ENCODE measurements at regions not wholly inside any gene's neighbourhood (a gene's known extent, or its start where the extent isn't known, plus 50 kb on each side); places are given as distances from the start of the nearest gene placed in this dataset.

DNA sequence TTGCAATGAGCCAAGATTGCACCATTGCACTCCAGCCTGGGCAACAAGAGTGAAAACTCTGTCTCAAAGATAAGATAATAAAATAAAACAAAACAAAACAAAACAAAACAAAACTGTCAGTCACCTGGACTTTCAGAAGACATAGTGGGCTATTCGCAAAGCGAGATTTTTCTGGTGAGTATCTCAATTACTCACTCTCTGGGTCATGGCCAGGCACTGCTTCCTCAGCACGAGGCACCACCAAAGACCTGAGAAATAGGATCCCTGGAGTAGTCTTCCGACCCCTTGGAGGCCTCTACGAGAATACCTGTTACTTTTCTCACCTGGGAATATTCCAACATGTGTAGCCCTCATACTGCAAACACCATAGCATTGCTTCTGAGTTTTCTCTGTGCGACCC, 201.7 kb upstream of the ZNF618 start:
- ATAC-seq (no peak), DNase-seq (no peak)
- Histone ChIP-seq H3K27me3 (no peaks in the 10 kb centered on the region), H3K4me1 (no peaks in the 10 kb centered on the region), H3K4me3 (no peak overlapping the region), H3K36me3 (no peaks in the 10 kb centered on the region), H3K27ac (no peak overlapping the region), H3K9me3 (no peaks in the 10 kb centered on the region)
- intact Hi-C loops (cut with DNase I): no loop called here
- no peak for TF ChIP-seq CTCF (IDR thresholded peaks at IDR 0.05)

DNA sequence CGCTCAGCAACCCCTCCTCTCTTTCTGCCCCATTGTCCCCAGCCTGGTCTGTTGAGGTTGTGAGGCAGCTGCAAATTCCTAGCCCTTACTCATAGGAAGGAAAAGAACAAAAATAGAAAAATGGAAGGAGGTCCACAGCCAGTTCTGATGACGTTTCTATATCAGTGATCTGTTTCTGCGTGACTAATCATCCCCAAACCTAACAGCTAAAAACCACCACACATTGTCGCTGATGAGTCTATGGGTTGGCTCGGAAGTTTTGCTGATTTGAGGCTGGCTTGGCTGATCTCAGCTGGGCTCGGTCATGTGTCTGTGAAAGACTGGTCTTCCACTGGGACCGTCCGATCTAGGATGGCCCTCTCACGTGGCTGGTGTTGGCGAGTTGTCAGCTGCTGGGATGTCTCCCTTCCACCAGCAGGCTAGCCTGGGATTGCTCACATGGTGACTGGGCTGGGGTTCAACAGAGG, 200.6 kb upstream of the ZNF618 start:
- intact Hi-C loops (cut with DNase I): no loop called here
- no peak for TF ChIP-seq CTCF (IDR thresholded peaks at IDR 0.05)
- Histone ChIP-seq H3K9me3 (no peaks in the 10 kb centered on the region), H3K27ac (no peak overlapping the region), H3K4me3 (no peak overlapping the region), H3K36me3 (no peaks in the 10 kb centered on the region), H3K4me1 (no peaks in the 10 kb centered on the region), H3K27me3 (no peaks in the 10 kb centered on the region)
- ATAC-seq (peak; percentile 75), DNase-seq (peak in 1 of 4 donors; percentile 77)

DNA sequence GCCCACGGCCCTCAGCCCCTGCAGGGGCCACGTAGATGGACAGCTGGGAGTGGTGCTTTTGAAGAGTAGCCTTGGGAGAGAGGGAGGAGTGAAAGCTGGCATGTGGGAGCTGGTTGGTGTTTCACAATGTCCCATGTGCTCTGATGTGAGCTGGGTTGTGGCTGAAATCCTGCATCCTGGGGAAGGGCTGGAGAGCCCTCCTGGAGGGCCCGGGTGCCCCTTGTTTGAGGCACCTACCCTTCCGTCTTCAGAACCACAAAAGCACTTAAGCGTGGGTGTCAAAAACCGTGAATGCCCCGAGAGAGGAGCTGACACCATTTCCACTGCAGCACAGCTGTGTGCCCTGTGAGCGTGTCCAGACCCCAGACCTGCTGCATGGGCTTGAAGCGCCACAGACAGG, 199.1 kb upstream of the ZNF618 start:
- H3K27ac ChIP-seq: no peak overlapping the region
- H3K27me3 ChIP-seq: no peaks in the 10 kb centered on the region
- no peaks in the 10 kb centered on the region for H3K36me3 ChIP-seq
- TF ChIP-seq CTCF (IDR thresholded peaks at IDR 0.05): no peak
- no peak overlapping the region for H3K4me3 ChIP-seq
- intact Hi-C loops (cut with DNase I): no loop called here
- no peaks in the 10 kb centered on the region for H3K9me3 ChIP-seq
- DNase-seq (no peak), ATAC-seq (peak; percentile 18)
- H3K4me1 ChIP-seq: peaks cover 0 to 5% of the 10 kb centered on the region in 2 donors

GRCh38 chr9:113677569-113677968, 198.5 kb upstream of the ZNF618 start:
- no peak for TF ChIP-seq CTCF (IDR thresholded peaks at IDR 0.05)
- no peak for ATAC-seq
- DNase-seq: no peak
- Histone ChIP-seq H3K4me3 (no peak overlapping the region), H3K9me3 (no peaks in the 10 kb centered on the region), H3K27ac (no peak overlapping the region), H3K4me1 (peaks cover 0 to 11% of the 10 kb centered on the region in 2 donors), H3K27me3 (no peaks in the 10 kb centered on the region), H3K36me3 (no peaks in the 10 kb centered on the region)
- intact Hi-C loops (cut with DNase I): no loop called here

DNA sequence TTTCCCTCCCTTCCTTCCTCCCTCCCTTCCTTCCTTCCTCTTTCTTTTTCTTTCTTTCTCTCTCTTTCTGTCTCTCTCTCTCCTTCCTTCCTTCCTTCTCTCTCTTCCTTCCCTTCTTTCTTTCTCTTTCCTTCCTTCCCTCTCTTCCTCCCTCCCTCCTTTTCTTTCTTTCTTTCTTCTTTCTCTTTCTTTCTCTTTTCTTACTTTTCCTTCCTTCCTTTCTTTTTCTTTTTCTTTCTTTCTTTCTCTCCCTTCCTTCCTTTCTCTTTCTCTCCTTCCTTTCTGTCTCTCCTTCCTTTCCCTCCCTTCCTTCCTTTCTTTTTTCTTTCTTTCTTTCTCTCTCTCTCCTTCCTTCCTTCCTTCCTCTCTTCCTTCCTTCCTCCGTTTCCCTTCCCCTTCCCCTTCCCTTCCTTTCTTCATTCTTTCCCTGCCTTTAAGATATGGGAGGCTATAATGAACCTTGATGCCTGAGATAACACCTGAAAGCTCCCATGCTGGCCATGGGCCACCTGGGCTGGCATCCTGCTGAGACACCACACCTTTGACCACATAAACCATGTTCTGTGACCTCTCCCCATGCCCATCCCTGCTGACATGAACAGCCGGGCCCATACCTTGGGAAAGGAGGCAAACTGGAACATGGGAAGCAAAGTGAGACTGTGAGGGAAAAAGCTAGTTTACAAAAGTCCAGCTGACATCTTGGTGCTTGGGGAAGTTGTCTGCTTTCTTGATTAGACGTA, 197.8 kb upstream of the ZNF618 start:
- no peak for TF ChIP-seq CTCF (IDR thresholded peaks at IDR 0.05)
- no peak overlapping the region for H3K4me3 ChIP-seq
- H3K9me3 ChIP-seq: no peaks in the 10 kb centered on the region
- no peak overlapping the region for H3K27ac ChIP-seq
- intact Hi-C loops (cut with DNase I): no loop called here
- no peaks in the 10 kb centered on the region for H3K27me3 ChIP-seq
- no peaks in the 10 kb centered on the region for H3K36me3 ChIP-seq
- H3K4me1 ChIP-seq: peaks cover 0 to 14% of the 10 kb centered on the region in 2 donors
- ATAC-seq (no peak), DNase-seq (no peak)
